H9 (cell line): ENCODE measurements at regions not wholly inside any gene's neighbourhood (a gene's known extent, or its start where the extent isn't known, plus 50 kb on each side); places are given as distances from the start of the nearest gene placed in this dataset.
"Not testable (repeated sequence)": the region's sequence is repeated elsewhere in the genome, so short reads cannot be mapped to it uniquely, and the experiment has no call there.

ENCODE experiments used
- DNase-seq: peaks from one replicate; pipeline ENCODE4 v3.0.0-alpha.2; 2017
- H2AFZ ChIP-seq: one replicate; pipeline ENCODE4 v1.6.1; 2013; ENCODE audit warnings: mild to moderate bottlenecking, low read length, control low read depth, moderate library complexity
- H2AK5ac ChIP-seq: 2 replicates; pipeline ENCODE4 v1.6.1; 2013; ENCODE audit warnings: low read length, control low read depth, mixed read lengths; ENCODE audit not compliant: insufficient read length
- H2BK120ac ChIP-seq: one replicate; pipeline ENCODE4 v1.6.1; 2013; ENCODE audit warnings: low read depth, mild to moderate bottlenecking, low read length, control low read depth, inconsistent platforms; ENCODE audit not compliant: poor library complexity, severe bottlenecking
- H2BK12ac ChIP-seq: 2 replicates; pipeline ENCODE4 v1.6.1; 2013; ENCODE audit warnings: low read length, control low read depth, mixed read lengths, low read depth; ENCODE audit not compliant: insufficient read length
- H2BK15ac ChIP-seq: 2 replicates; pipeline ENCODE4 v1.6.1; 2013; ENCODE audit warnings: low read depth, low read length, control low read depth
- H2BK20ac ChIP-seq: one replicate; pipeline ENCODE4 v1.6.1; 2013; ENCODE audit warnings: low read depth, mild to moderate bottlenecking, low read length, control low read depth, inconsistent platforms; ENCODE audit not compliant: poor library complexity, severe bottlenecking
- H2BK5ac ChIP-seq: 2 replicates; pipeline ENCODE4 v1.6.1; 2013; ENCODE audit warnings: low read length, control low read depth, mixed read lengths; ENCODE audit not compliant: insufficient read length
- H3K14ac ChIP-seq: 2 replicates; pipeline ENCODE4 v1.6.1; 2013; ENCODE audit warnings: low read length, control low read depth; ENCODE audit not compliant: insufficient read depth
- H3K18ac ChIP-seq: 2 replicates; pipeline ENCODE4 v1.6.1; 2013; ENCODE audit warnings: low read depth, mild to moderate bottlenecking, mixed read lengths, low read length, control low read depth; ENCODE audit not compliant: insufficient read length
- H3K23ac ChIP-seq: 2 replicates; pipeline ENCODE4 v1.6.1; 2013; ENCODE audit warnings: low read length, control low read depth, mixed read lengths, low read depth; ENCODE audit not compliant: insufficient read length
- H3K23me2 ChIP-seq: 2 replicates; pipeline ENCODE4 v1.6.1; 2013; ENCODE audit warnings: low read depth, mild to moderate bottlenecking, mixed read lengths, low read length, control low read depth; ENCODE audit not compliant: insufficient read length, poor library complexity, severe bottlenecking
- H3K27ac ChIP-seq: 2 replicates; pipeline ENCODE4 v1.5.1; 2013; ENCODE audit warnings: low read length, control low read depth, mixed read lengths, low read depth; ENCODE audit not compliant: insufficient read length
- H3K27me3 ChIP-seq: 2 replicates; pipeline ENCODE4 v1.6.1; 2013; ENCODE audit warnings: low read length, control low read depth, inconsistent platforms; ENCODE audit not compliant: insufficient read depth
- H3K4ac ChIP-seq: 2 replicates; pipeline ENCODE4 v1.6.1; 2013; ENCODE audit warnings: low read depth, mild to moderate bottlenecking, control low read depth, inconsistent platforms, low read length, moderate library complexity
- H3K4me1 ChIP-seq: 2 replicates; pipeline ENCODE4 v1.6.1; 2013; ENCODE audit warnings: low read length, control low read depth, inconsistent platforms; ENCODE audit not compliant: insufficient read depth
- H3K4me2 ChIP-seq: 2 replicates; pipeline ENCODE4 v1.6.1; 2013; ENCODE audit warnings: low read length, control low read depth, mixed read lengths; ENCODE audit not compliant: insufficient read length, insufficient read depth
- H3K56ac ChIP-seq: 2 replicates; pipeline ENCODE4 v1.6.1; 2013; ENCODE audit warnings: low read depth, mild to moderate bottlenecking, mixed read lengths, low read length, control low read depth; ENCODE audit not compliant: insufficient read length
- H3K79me1 ChIP-seq: 2 replicates; pipeline ENCODE4 v1.6.1; 2013; ENCODE audit warnings: low read depth, mild to moderate bottlenecking, moderate library complexity, low read length, control low read depth, inconsistent platforms; ENCODE audit not compliant: insufficient read depth, poor library complexity, severe bottlenecking
- H3K79me2 ChIP-seq: 2 replicates; pipeline ENCODE4 v1.6.1; 2013; ENCODE audit warnings: low read length, control low read depth, inconsistent platforms; ENCODE audit not compliant: insufficient read depth
- H3K9ac ChIP-seq: 2 replicates; pipeline ENCODE4 v1.6.1; 2013; ENCODE audit warnings: low read length, control low read depth, mixed read lengths; ENCODE audit not compliant: insufficient read length; ENCODE audit errors: extremely low read depth
- H3K9me3 ChIP-seq: one replicate; pipeline ENCODE4 v1.6.1; 2013; ENCODE audit warnings: low read depth, low read length, inconsistent platforms; ENCODE audit not compliant: control insufficient read depth
- H3T11ph ChIP-seq: one replicate; pipeline ENCODE4 v1.6.1; 2013; ENCODE audit warnings: mild to moderate bottlenecking, low read length, control low read depth, inconsistent platforms
- H4K20me1 ChIP-seq: one replicate; pipeline ENCODE4 v1.6.1; 2013; ENCODE audit not compliant: control insufficient read depth, insufficient read length, insufficient read depth
- H4K5ac ChIP-seq: 2 replicates; pipeline ENCODE4 v1.6.1; 2013; ENCODE audit warnings: low read depth, mild to moderate bottlenecking, mixed read lengths, low read length, control low read depth; ENCODE audit not compliant: insufficient read length
- H4K8ac ChIP-seq: replicated peaks from 2 replicates; pipeline ENCODE4 v1.6.1; 2013; ENCODE audit warnings: low read length, control low read depth, mixed read lengths, low read depth; ENCODE audit not compliant: insufficient read length
- H4K91ac ChIP-seq: 2 replicates; pipeline ENCODE4 v1.6.1; 2013; ENCODE audit warnings: low read depth, mild to moderate bottlenecking, moderate library complexity, mixed read lengths, low read length, control low read depth; ENCODE audit not compliant: insufficient read length
- H3K27ac Mint-ChIP-seq, 3 experiments: 2 replicates in 2 of 3; 3 replicates in 1 of 3; pipeline ENCODE4 v1.8.0; 2020 to 2021; ENCODE audit warnings: mixed read lengths in 3 of 3, mild to moderate bottlenecking in 1 of 3, moderate library complexity in 1 of 3
- H3K27me3 Mint-ChIP-seq: 2 replicates; pipeline ENCODE4 v1.8.0; 2021; ENCODE audit warnings: low read depth, mild to moderate bottlenecking, moderate library complexity, mixed read lengths
- H3K36me3 Mint-ChIP-seq, 3 experiments: 2 replicates in 2 of 3; 3 replicates in 1 of 3; pipeline ENCODE4 v1.8.0; 2020 to 2021; ENCODE audit warnings: low read depth in 3 of 3, mixed read lengths in 3 of 3; ENCODE audit not compliant: insufficient read depth in 1 of 3
- H3K4me1 Mint-ChIP-seq, 2 experiments: 2 replicates each; pipeline ENCODE4 v1.8.0; 2020; ENCODE audit warnings: mixed read lengths in 2 of 2
- H3K4me3 Mint-ChIP-seq, 2 experiments: 2 replicates in 1 of 2; 3 replicates in 1 of 2; pipeline ENCODE4 v1.8.0; 2020 to 2021; ENCODE audit warnings: mild to moderate bottlenecking in 2 of 2, mixed read lengths in 2 of 2, moderate library complexity in 1 of 2
- H3K9me3 Mint-ChIP-seq, 2 experiments: 2 replicates in 1 of 2; 3 replicates in 1 of 2; pipeline ENCODE4 v1.8.0; 2020; ENCODE audit warnings: mild to moderate bottlenecking in 2 of 2, mixed read lengths in 2 of 2, moderate library complexity in 1 of 2
- WGBS: extraction: QIAGEN DNeasy Blood & Tissue Kit; methylation state at CpG from one replicate; pipeline ENCODE4 v1.1.7; 2013; ENCODE audit warnings: missing lambda C conversion rate, low lambda C conversion rate, mixed read lengths; ENCODE audit not compliant: insufficient read length; ENCODE audit errors: extremely low coverage; 5-methylcytosine and 5-hydroxymethylcytosine counted together
- TF ChIP-seq, protein P1 (sequence below): fragments of 200-600 bp; sonication (generic); conservative IDR thresholded peaks from 3 replicates; pipeline ENCODE4 v1.8.0; 2021; ENCODE audit warnings: antibody characterized with exemption, mild to moderate bottlenecking

DNA sequence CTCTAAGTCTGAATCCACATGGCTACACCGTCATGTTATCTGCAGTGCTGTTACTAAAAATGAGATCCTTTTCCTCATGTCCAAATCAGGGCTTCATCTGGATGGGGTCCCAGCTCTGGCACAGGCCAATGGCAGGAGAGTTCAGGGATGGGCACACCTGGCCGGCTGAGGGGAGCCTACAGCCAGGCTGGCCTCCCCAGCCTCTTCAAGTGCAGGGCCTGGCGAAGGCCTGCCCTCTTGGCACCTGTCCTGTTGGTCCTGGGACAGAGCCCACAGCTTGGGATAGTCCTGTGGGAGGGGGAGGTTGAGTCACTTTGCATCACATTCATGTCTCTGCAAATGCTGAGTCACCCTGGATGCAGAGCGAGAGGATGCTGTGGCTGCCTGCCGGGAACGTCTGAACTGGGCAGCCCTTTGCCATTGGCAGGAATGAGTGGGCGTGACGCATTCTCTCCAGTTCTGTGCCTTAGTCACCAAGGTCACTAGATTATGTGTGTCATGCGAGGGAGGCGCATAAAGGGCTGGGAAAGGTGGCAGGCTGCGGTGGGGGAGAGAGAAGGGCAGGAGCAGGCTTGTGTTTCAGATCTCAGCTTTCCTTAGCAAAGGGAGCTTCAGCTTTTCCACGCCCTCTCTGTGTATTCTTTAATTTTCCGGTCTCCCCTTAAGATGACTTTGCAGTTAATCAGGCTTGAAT is 223.2 kb upstream of the ECI2 start:
- H3K4me2 ChIP-seq, result no peak overlapping the region
- no peak overlapping the region for H2BK20ac ChIP-seq
- H2BK5ac ChIP-seq, result no peak overlapping the region
- H3K4ac ChIP-seq, result no peak overlapping the region
- no peak overlapping the region for H3K27ac ChIP-seq
- no peak overlapping the region for H4K5ac ChIP-seq
- no peak overlapping the region for H3K9ac ChIP-seq
- no peak overlapping the region for H4K91ac ChIP-seq
- H3K14ac ChIP-seq, result peak overlapping the region; percentile 58
- H3K56ac ChIP-seq, result no peak overlapping the region
- DNase-seq, result peak; percentile 85
- no peak overlapping the region for H2BK12ac ChIP-seq
- H2BK15ac ChIP-seq, result no peak overlapping the region
- H3K79me2 ChIP-seq, result no peaks in the 10 kb centered on the region
- WGBS, result no CpG with 5 or more reads among the region's 13 CpGs
- no peak overlapping the region for H2BK120ac ChIP-seq
- TF ChIP-seq, protein P1, sequence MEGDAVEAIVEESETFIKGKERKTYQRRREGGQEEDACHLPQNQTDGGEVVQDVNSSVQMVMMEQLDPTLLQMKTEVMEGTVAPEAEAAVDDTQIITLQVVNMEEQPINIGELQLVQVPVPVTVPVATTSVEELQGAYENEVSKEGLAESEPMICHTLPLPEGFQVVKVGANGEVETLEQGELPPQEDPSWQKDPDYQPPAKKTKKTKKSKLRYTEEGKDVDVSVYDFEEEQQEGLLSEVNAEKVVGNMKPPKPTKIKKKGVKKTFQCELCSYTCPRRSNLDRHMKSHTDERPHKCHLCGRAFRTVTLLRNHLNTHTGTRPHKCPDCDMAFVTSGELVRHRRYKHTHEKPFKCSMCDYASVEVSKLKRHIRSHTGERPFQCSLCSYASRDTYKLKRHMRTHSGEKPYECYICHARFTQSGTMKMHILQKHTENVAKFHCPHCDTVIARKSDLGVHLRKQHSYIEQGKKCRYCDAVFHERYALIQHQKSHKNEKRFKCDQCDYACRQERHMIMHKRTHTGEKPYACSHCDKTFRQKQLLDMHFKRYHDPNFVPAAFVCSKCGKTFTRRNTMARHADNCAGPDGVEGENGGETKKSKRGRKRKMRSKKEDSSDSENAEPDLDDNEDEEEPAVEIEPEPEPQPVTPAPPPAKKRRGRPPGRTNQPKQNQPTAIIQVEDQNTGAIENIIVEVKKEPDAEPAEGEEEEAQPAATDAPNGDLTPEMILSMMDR, result no peak
- H3K9me3 ChIP-seq, result no peaks in the 10 kb centered on the region
- H3K23me2 ChIP-seq, result no peaks in the 10 kb centered on the region
- H3K23ac ChIP-seq, result no peak overlapping the region
- Mint-ChIP-seq H3K36me3 (peaks cover 0 to 2% (median 0%) of the 10 kb centered on the region in 3 experiments; a peak in 2 of 7 replicates), H3K4me1 (peaks cover 18 to 30% of the 10 kb centered on the region in 2 experiments), H3K27ac (peak overlapping the region in 2 of 3 experiments; percentile 71 to 91; a peak in 3 of 7 replicates), H3K4me3 (no peak overlapping the region), H3K9me3 (peaks cover 3 to 7% of the 10 kb centered on the region in 2 experiments; a peak in 2 of 5 replicates), H3K27me3 (peaks cover 4% of the 10 kb centered on the region; the same call in 1 of the 2 replicates)
- H4K8ac ChIP-seq, result no peak overlapping the region
- no peaks in the 10 kb centered on the region for H4K20me1 ChIP-seq
- no peaks in the 10 kb centered on the region for H3K79me1 ChIP-seq
- H2AK5ac ChIP-seq, result no peak overlapping the region
- H3T11ph ChIP-seq, result no peak overlapping the region
- H3K18ac ChIP-seq, result no peak overlapping the region
- peaks cover 3% of the 10 kb centered on the region; the same call in 1 of the 2 replicates for H3K4me1 ChIP-seq
- no peaks in the 10 kb centered on the region; the same call in 1 of the 2 replicates for H3K27me3 ChIP-seq
- H2AFZ ChIP-seq, result no peak overlapping the region

DNA sequence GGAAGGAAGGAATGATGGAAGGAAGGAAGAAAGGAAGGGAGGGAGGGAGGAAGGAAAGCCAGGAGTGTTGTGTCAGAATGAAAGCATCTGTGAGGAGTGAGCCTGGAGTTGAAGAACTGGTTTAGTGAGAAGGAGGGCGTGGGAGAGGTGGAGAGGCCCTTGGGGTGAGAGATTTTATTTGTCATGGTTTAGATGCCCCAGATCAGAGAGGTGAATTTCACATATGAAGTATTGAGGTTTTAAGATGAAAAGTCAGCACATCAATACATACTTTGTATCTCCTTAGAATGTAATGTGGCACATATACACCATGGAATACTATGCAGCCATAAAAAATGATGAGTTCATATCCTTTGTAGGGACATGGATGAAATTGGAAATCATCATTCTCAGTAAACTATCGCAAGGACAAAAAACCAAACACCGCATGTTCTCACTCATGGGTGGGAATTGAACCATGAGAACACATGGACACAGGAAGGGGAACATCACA is 222.3 kb upstream of the ECI2 start:
- H3K18ac ChIP-seq, H2BK15ac ChIP-seq, H3K56ac ChIP-seq, H3K4me1 ChIP-seq, H3K4me3 Mint-ChIP-seq, H3K9ac ChIP-seq, H4K20me1 ChIP-seq, H3K9me3 ChIP-seq, H3K9me3 Mint-ChIP-seq, H3K4ac ChIP-seq, H2BK5ac ChIP-seq, H2BK20ac ChIP-seq, H3K27ac Mint-ChIP-seq, H3K79me2 ChIP-seq, H3K23me2 ChIP-seq, H3K27me3 ChIP-seq, H2AFZ ChIP-seq, H3K4me2 ChIP-seq, H3K79me1 ChIP-seq, H3K27me3 Mint-ChIP-seq, H2AK5ac ChIP-seq, H2BK12ac ChIP-seq, H3K23ac ChIP-seq, H3K27ac ChIP-seq, H3K14ac ChIP-seq, DNase-seq, H4K91ac ChIP-seq, H2BK120ac ChIP-seq, H4K8ac ChIP-seq, H4K5ac ChIP-seq, H3T11ph ChIP-seq, H3K36me3 Mint-ChIP-seq: not testable (repeated sequence)
- peaks cover 18 to 28% of the 10 kb centered on the region in 2 experiments for H3K4me1 Mint-ChIP-seq
- no CpG with 5 or more reads among the region's 3 CpGs for WGBS
